ENCODE measurements at regions not wholly inside any gene's neighbourhood (a gene's known extent, or its start where the extent isn't known, plus 50 kb on each side); places are given as distances from the start of the nearest gene placed in this dataset.

GRCh38 chr4:129328162-129328561 is 232.2 kb downstream of the C4orf33 start:
- WGBS, result 80% methylated on average over 3 of the region's 3 CpGs
- TF ChIP-seq POLR2AphosphoS5 (IDR thresholded peaks at IDR 0.05) (no peak), CTCF (IDR thresholded peaks at IDR 0.05) (no peak), EP300 (IDR thresholded peaks at IDR 0.05) (no peak), POLR2A (IDR thresholded peaks at IDR 0.05; ENCODE audit: low read depth) (no peak)
- no peaks in the 10 kb centered on the region for H3K9me3 ChIP-seq

GRCh38 chr4:129334136-129334535 is 238.2 kb downstream of the C4orf33 start:
- TF ChIP-seq CTCF (IDR thresholded peaks at IDR 0.05), result no peak
- TF ChIP-seq EP300 (IDR thresholded peaks at IDR 0.05), result no peak
- TF ChIP-seq POLR2AphosphoS5 (IDR thresholded peaks at IDR 0.05), result no peak
- no peak for TF ChIP-seq POLR2A (IDR thresholded peaks at IDR 0.05; ENCODE audit: low read depth)
- no peaks in the 10 kb centered on the region for H3K4me1 ChIP-seq
- no peaks in the 10 kb centered on the region for H3K9me3 ChIP-seq
- no peaks in the 10 kb centered on the region for H3K36me3 ChIP-seq
- H3K27ac ChIP-seq (replicated peaks in 1 of 4), result no peak overlapping the region
- H3K4me3 ChIP-seq, result no peak overlapping the region
- H3K27me3 ChIP-seq, result no peaks in the 10 kb centered on the region
- no peak for DNase-seq (ENCODE audit: extremely low spot score)
- intact Hi-C loops (cut with DNase I), result no loop called here

More at GRCh38 chr4:129328162-129328561, 232.2 kb downstream of the C4orf33 start:
- Histone ChIP-seq H3K27me3 (no peaks in the 10 kb centered on the region), H3K27ac (replicated peaks in 1 of 4) (no peak overlapping the region), H3K36me3 (no peaks in the 10 kb centered on the region), H3K4me1 (no peaks in the 10 kb centered on the region), H3K4me3 (no peak overlapping the region)
- no peak for DNase-seq (ENCODE audit: extremely low spot score)
- intact Hi-C loops (cut with DNase I), result no loop called here

- Histone ChIP-seq H3K27ac (replicated peaks in 1 of 4) (no peak overlapping the region), H3K4me3 (no peak overlapping the region), H3K9me3 (no peaks in the 10 kb centered on the region), H3K36me3 (no peaks in the 10 kb centered on the region), H3K27me3 (no peaks in the 10 kb centered on the region), H3K4me1 (no peaks in the 10 kb centered on the region)
- intact Hi-C loops (cut with DNase I), result no loop called here
- no peak for TF ChIP-seq CTCF (IDR thresholded peaks at IDR 0.05)
- no peak for TF ChIP-seq POLR2A (IDR thresholded peaks at IDR 0.05; ENCODE audit: low read depth)
- no peak for TF ChIP-seq EP300 (IDR thresholded peaks at IDR 0.05)
- TF ChIP-seq POLR2AphosphoS5 (IDR thresholded peaks at IDR 0.05), result no peak
- DNase-seq (ENCODE audit: extremely low spot score), result no peak
- 93% methylated on average over 7 of the region's 7 CpGs for WGBS
Measured at GRCh38 chr4:129335276-129335675, 239.3 kb downstream of the C4orf33 start.

GRCh38 chr4:129335818-129336217 is 239.9 kb downstream of the C4orf33 start:
- H3K9me3 ChIP-seq, result no peaks in the 10 kb centered on the region
- no peaks in the 10 kb centered on the region for H3K4me1 ChIP-seq
- H3K27ac ChIP-seq (replicated peaks in 1 of 4), result no peak overlapping the region
- H3K36me3 ChIP-seq, result no peaks in the 10 kb centered on the region
- intact Hi-C loops (cut with DNase I), result no loop called here
- no peak for DNase-seq (ENCODE audit: extremely low spot score)
- H3K27me3 ChIP-seq, result no peaks in the 10 kb centered on the region
- 70% methylated on average over 5 of the region's 5 CpGs for WGBS
- no peak for TF ChIP-seq POLR2A (IDR thresholded peaks at IDR 0.05; ENCODE audit: low read depth)
- no peak for TF ChIP-seq EP300 (IDR thresholded peaks at IDR 0.05)
- no peak for TF ChIP-seq CTCF (IDR thresholded peaks at IDR 0.05)
- no peak for TF ChIP-seq POLR2AphosphoS5 (IDR thresholded peaks at IDR 0.05)
- no peak overlapping the region for H3K4me3 ChIP-seq

GRCh38 chr4:129336457-129337227 is 240.7 kb downstream of the C4orf33 start:
- H3K36me3 ChIP-seq, result no peaks in the 10 kb centered on the region
- H3K4me3 ChIP-seq, result no peak overlapping the region
- no peaks in the 10 kb centered on the region for H3K4me1 ChIP-seq
- H3K9me3 ChIP-seq, result no peaks in the 10 kb centered on the region
- no peak overlapping the region for H3K27ac ChIP-seq (replicated peaks in 1 of 4)
- WGBS, result 83% methylated on average over 4 of the region's 4 CpGs
- TF ChIP-seq CTCF (IDR thresholded peaks at IDR 0.05) (no peak), EP300 (IDR thresholded peaks at IDR 0.05) (no peak), POLR2A (IDR thresholded peaks at IDR 0.05; ENCODE audit: low read depth) (no peak), POLR2AphosphoS5 (IDR thresholded peaks at IDR 0.05) (no peak)
- intact Hi-C loops (cut with DNase I), result no loop called here
- no peaks in the 10 kb centered on the region for H3K27me3 ChIP-seq
- DNase-seq (ENCODE audit: extremely low spot score), result no peak
